Glomerular visceral epithelial cell (primary cell): ENCODE measurements at regions not wholly inside any gene's neighbourhood (a gene's known extent, or its start where the extent isn't known, plus 50 kb on each side); places are given as distances from the start of the nearest gene placed in this dataset.

Source experiments
- DNase-seq: peaks from one replicate; pipeline ENCODE4 v3.0.0-alpha.2; 2016; ENCODE audit errors: extremely low spot score

- no peak for DNase-seq
Observed at GRCh38 chr10:105370692-105371091, 729.6 kb downstream of the SORCS3 start.

GRCh38 chr10:105359708-105360107 is 718.6 kb downstream of the SORCS3 start:
- no peak for DNase-seq

GRCh38 chr10:105358911-105359310 is 717.8 kb downstream of the SORCS3 start:
- peak; percentile 55 for DNase-seq

GRCh38 chr10:105356626-105357025 is 715.5 kb downstream of the SORCS3 start:
- no peak for DNase-seq

- DNase-seq, result no peak
Observed at GRCh38 chr10:105354010-105354409, 712.9 kb downstream of the SORCS3 start.

GRCh38 chr10:105352827-105353226 is 711.7 kb downstream of the SORCS3 start:
- no peak for DNase-seq

GRCh38 chr10:105352281-105352680 is 711.2 kb downstream of the SORCS3 start:
- no peak for DNase-seq

GRCh38 chr10:105351187-105351586 is 710.1 kb downstream of the SORCS3 start:
- no peak for DNase-seq

GRCh38 chr10:105347487-105347886 is 706.4 kb downstream of the SORCS3 start:
- DNase-seq, result no peak

- DNase-seq, result no peak
Observed at GRCh38 chr10:105342606-105343005, 701.5 kb downstream of the SORCS3 start.

GRCh38 chr10:105339669-105340068 is 698.6 kb downstream of the SORCS3 start:
- DNase-seq, result no peak

GRCh38 chr10:105328503-105329133 is 687.5 kb downstream of the SORCS3 start:
- DNase-seq, result no peak
